SU-DHL-6 (cell line): ENCODE measurements at regions not wholly inside any gene's neighbourhood (a gene's known extent, or its start where the extent isn't known, plus 50 kb on each side); places are given as distances from the start of the nearest gene placed in this dataset.

Experiments
- H2AFZ ChIP-seq: fragments of 200-600 bp; sonication (generic); 2 replicates; pipeline ENCODE4 v1.6.1; 2014; ENCODE audit warnings: low read depth, mild to moderate bottlenecking, moderate library complexity, mixed read lengths, antibody characterized with exemption, low read length; ENCODE audit not compliant: severe bottlenecking
- H3F3A ChIP-seq: fragments of 200-600 bp; shearing (Covaris generic); 2 replicates; pipeline ENCODE4 v1.6.0; 2016; ENCODE audit warnings: antibody characterized with exemption, mild to moderate bottlenecking; ENCODE audit not compliant: insufficient read depth
- H3K27ac ChIP-seq: fragments of 200-600 bp; sonication (generic); 2 replicates; pipeline ENCODE4 v1.5.1; 2016; ENCODE audit warnings: low read depth, mild to moderate bottlenecking, low read length, moderate library complexity, mixed read lengths
- H3K27me3 ChIP-seq: fragments of 200-600 bp; sonication (generic), shearing (Covaris generic); 2 replicates; pipeline ENCODE4 v1.6.0; 2014; ENCODE audit warnings: mild to moderate bottlenecking, low read length
- H3K36me3 ChIP-seq: fragments of 200-600 bp; sonication (generic); 2 replicates; pipeline ENCODE4 v1.6.1; 2014; ENCODE audit warnings: mild to moderate bottlenecking, low read length, mixed read lengths
- H3K4me2 ChIP-seq: fragments of 300-600, 200-600 bp; shearing (Covaris generic), sonication (generic); 2 replicates; pipeline ENCODE4 v1.6.0; 2014; ENCODE audit warnings: low read length, low read depth, mild to moderate bottlenecking; ENCODE audit not compliant: poor library complexity, severe bottlenecking
- H3K4me3 ChIP-seq: fragments of 200-600 bp; sonication (generic); 2 replicates; pipeline ENCODE4 v1.5.1; 2014; ENCODE audit warnings: antibody characterized with exemption, low read length, mild to moderate bottlenecking, mixed read lengths; ENCODE audit not compliant: insufficient read depth, poor library complexity, severe bottlenecking
- H3K79me2 ChIP-seq: fragments of 200-600 bp; sonication (generic); 2 replicates; pipeline ENCODE4 v1.6.1; 2014; ENCODE audit warnings: mild to moderate bottlenecking, low read length, moderate library complexity; ENCODE audit not compliant: insufficient read depth
- H3K9ac ChIP-seq: fragments of 200-600 bp; sonication (generic); 2 replicates; pipeline ENCODE4 v1.7.0; 2014; ENCODE audit warnings: mild to moderate bottlenecking, low read length
- H3K9me2 ChIP-seq: fragments of 200-600 bp; sonication (generic); replicated peaks from 2 replicates; pipeline ENCODE4 v1.6.1; 2014; ENCODE audit warnings: low read length; ENCODE audit not compliant: insufficient read depth
- H3K9me3 ChIP-seq: fragments of 200-600 bp; sonication (generic); 2 replicates; pipeline ENCODE4 v1.6.1; 2014; ENCODE audit warnings: low read length, mixed read lengths; ENCODE audit not compliant: insufficient read depth
- H4K20me1 ChIP-seq: fragments of 200-600 bp; sonication (generic); 2 replicates; pipeline ENCODE4 v1.6.1; 2014; ENCODE audit warnings: low read depth, mild to moderate bottlenecking, antibody characterized with exemption, low read length, moderate library complexity, mixed read lengths
- CTCF ChIP-seq: fragments of 200-600 bp; sonication (generic); IDR thresholded peaks from one replicate; pipeline ENCODE4 v1.5.1; 2017; ENCODE audit warnings: antibody characterized with exemption, mild to moderate bottlenecking, low read length, moderate library complexity; ENCODE audit not compliant: insufficient read depth, poor library complexity, severe bottlenecking
- EZH2phosphoT487 ChIP-seq: fragments of 200-600 bp; sonication (generic), shearing (Covaris generic); conservative IDR thresholded peaks from 2 replicates; pipeline ENCODE4 v1.6.1; 2018; ENCODE audit warnings: mild to moderate bottlenecking, antibody characterized with exemption, low read length, moderate library complexity, mixed read lengths

GRCh38 chr12:32036477-32037263, 70.0 kb upstream of the BICD1 start:
- Histone ChIP-seq H3K9me3 (no peaks in the 10 kb centered on the region), H4K20me1 (no peaks in the 10 kb centered on the region), H3F3A (no peaks in the 10 kb centered on the region), H3K4me3 (no peak overlapping the region), H3K27me3 (no peaks in the 10 kb centered on the region), H3K79me2 (no peaks in the 10 kb centered on the region), H2AFZ (no peak overlapping the region), H3K36me3 (no peaks in the 10 kb centered on the region), H3K9ac (no peak overlapping the region), H3K27ac (no peak overlapping the region), H3K9me2 (no peaks in the 10 kb centered on the region), H3K4me2 (no peak overlapping the region)
- TF ChIP-seq EZH2phosphoT487, result no peak
- no peak for TF ChIP-seq CTCF

GRCh38 chr12:32039347-32039746, 67.3 kb upstream of the BICD1 start:
- Histone ChIP-seq H2AFZ (no peak overlapping the region), H3K9me2 (no peaks in the 10 kb centered on the region), H3K4me2 (no peak overlapping the region), H3K9ac (no peak overlapping the region), H3F3A (no peaks in the 10 kb centered on the region), H3K36me3 (no peaks in the 10 kb centered on the region), H3K79me2 (no peaks in the 10 kb centered on the region), H3K27ac (no peak overlapping the region), H3K9me3 (peaks cover 13% of the 10 kb centered on the region), H3K27me3 (no peaks in the 10 kb centered on the region), H4K20me1 (no peaks in the 10 kb centered on the region), H3K4me3 (no peak overlapping the region)
- TF ChIP-seq CTCF (no peak), EZH2phosphoT487 (no peak)

- Histone ChIP-seq H3K9ac (no peak overlapping the region), H3F3A (no peaks in the 10 kb centered on the region), H2AFZ (no peak overlapping the region), H3K4me2 (no peak overlapping the region), H3K79me2 (no peaks in the 10 kb centered on the region), H3K4me3 (no peak overlapping the region), H3K9me3 (peaks cover 16% of the 10 kb centered on the region), H3K9me2 (no peaks in the 10 kb centered on the region), H3K36me3 (no peaks in the 10 kb centered on the region), H3K27me3 (no peaks in the 10 kb centered on the region), H3K27ac (no peak overlapping the region), H4K20me1 (no peaks in the 10 kb centered on the region)
- TF ChIP-seq EZH2phosphoT487 (no peak), CTCF (no peak)
Observed at GRCh38 chr12:32039917-32040575, 66.6 kb upstream of the BICD1 start.
